GM12878 (cell line): ENCODE measurements at regions not wholly inside any gene's neighbourhood (a gene's known extent, or its start where the extent isn't known, plus 50 kb on each side); places are given as distances from the start of the nearest gene placed in this dataset.

Experiments
- ATAC-seq: fragments of 200-7000 bp; cut with Tn5 transposase; 3 replicates; pipeline ENCODE4 v1.9.1; 2020; ENCODE audit warnings: mild to moderate bottlenecking, moderate library complexity
- BruUV-seq: library from RNA; stranded (reverse); fragments of 400-500 nt; replicated peaks from 2 replicates; lab custom pipeline; 2021; lab: Mats Ljungman, UMichigan
- CTCF ChIA-PET: fragments of 300-600 bp; sonication (Branson Sonifier 250); formaldehyde crosslinking; extraction: SDS; loops from one replicate; lab custom pipeline; 2021; ENCODE audit warnings: inconsistent platforms; lab: Yijun Ruan, JAX
- POLR2A ChIA-PET: fragments of 350-600 bp; formaldehyde crosslinking; extraction: SDS; loops from one replicate; lab custom pipeline; 2021; ENCODE audit warnings: inconsistent platforms; lab: Charles Lee
- RAD21 ChIA-PET: fragments of 300-600 bp; sonication (Branson Sonifier 250); formaldehyde crosslinking; loops from one replicate; lab custom pipeline; 2023; ENCODE audit warnings: antibody characterized with exemption; ENCODE audit not compliant: unreplicated experiment; lab: Charles Lee
- SMC1A ChIA-PET: fragments of 300-600 bp; sonication (Branson Sonifier 250); formaldehyde crosslinking; loops from one replicate; lab custom pipeline; 2023; ENCODE audit not compliant: unreplicated experiment, uncharacterized antibody; lab: Charles Lee
- DNase-seq: peaks from one replicate; pipeline ENCODE4 v3.0.0-alpha.2; 2011; ENCODE audit warnings: low read depth, low spot score
- FAIRE-seq: peaks from 3 replicates; lab custom pipeline; 2011; peaks lifted over from hg19 to GRCh38; lab: Jason Lieb, UNC
- H2AFZ ChIP-seq: 2 replicates; pipeline ENCODE4 v1.6.0; 2011; ENCODE audit warnings: low read depth, low read length, control low read depth; ENCODE audit not compliant: control insufficient read depth
- H3K27ac ChIP-seq: 2 replicates; pipeline ENCODE4 v1.5.1; 2011; ENCODE audit warnings: control low read depth; ENCODE audit not compliant: control insufficient read depth, insufficient read depth
- H3K27me3 ChIP-seq, 2 experiments: replicated peaks in 1 of 2; 2 replicates each; pipeline versions ENCODE4 v1.6.0 to v1.6.1; 2011; ENCODE audit warnings: low read length in 1 of 2; ENCODE audit not compliant: control insufficient read depth in 2 of 2, insufficient read depth in 2 of 2
- H3K36me3 ChIP-seq, 2 experiments: 2 replicates each; pipeline ENCODE4 v1.5.1; 2011; ENCODE audit warnings: low read length in 1 of 2; ENCODE audit not compliant: control insufficient read depth in 2 of 2, insufficient read depth in 2 of 2
- H3K4me1 ChIP-seq: 2 replicates; pipeline ENCODE4 v1.6.1; 2011; ENCODE audit warnings: mild to moderate bottlenecking, low read length, moderate library complexity, mixed read lengths; ENCODE audit not compliant: control insufficient read depth, insufficient read depth
- H3K4me2 ChIP-seq: 2 replicates; pipeline ENCODE4 v1.6.0; 2011; ENCODE audit warnings: control low read depth; ENCODE audit not compliant: control insufficient read depth, insufficient read depth
- H3K4me3 ChIP-seq: fragments of 200-600 bp; sonication (generic); 2 replicates; pipeline ENCODE4 v1.5.1; 2016
- H3K79me2 ChIP-seq: 2 replicates; pipeline ENCODE4 v1.6.0; 2011; ENCODE audit warnings: low read length; ENCODE audit not compliant: control insufficient read depth, insufficient read depth
- H3K9ac ChIP-seq: 2 replicates; pipeline ENCODE4 v1.8.0; 2011; ENCODE audit warnings: low read length, control low read depth, mixed read lengths; ENCODE audit not compliant: control insufficient read depth, insufficient read depth
- H3K9me3 ChIP-seq: replicated peaks from 3 replicates; pipeline ENCODE4 v1.5.1; 2011; ENCODE audit warnings: mild to moderate bottlenecking, low read length; ENCODE audit not compliant: control insufficient read depth, insufficient read depth
- H4K20me1 ChIP-seq: 2 replicates; pipeline ENCODE4 v1.6.0; 2011; ENCODE audit not compliant: control insufficient read depth, insufficient read depth
- BCL11A ChIP-seq: IDR thresholded peaks from 2 replicates; pipeline ENCODE4 v1.6.1; 2011; ENCODE audit warnings: low read depth, low read length
- CHD1 ChIP-seq: IDR thresholded peaks from 2 replicates; pipeline ENCODE4 v1.6.1; 2012; ENCODE audit warnings: low read depth, low read length, improper control_type of control experiment
- DPF2 ChIP-seq: fragments of 450-650 bp; IDR thresholded peaks from 2 replicates; pipeline ENCODE4 v1.6.1; 2017; ENCODE audit warnings: mild to moderate bottlenecking
- EED ChIP-seq: sonication (generic); IDR thresholded peaks from 2 replicates; pipeline ENCODE4 v1.6.1; 2016; ENCODE audit warnings: antibody characterized with exemption, low read depth
- JUND ChIP-seq: IDR thresholded peaks from 2 replicates; pipeline ENCODE4 v1.6.1; 2012; ENCODE audit warnings: low read depth, mild to moderate bottlenecking, low read length, improper control_type of control experiment, moderate library complexity
- NFYA ChIP-seq: IDR thresholded peaks from 2 replicates; pipeline ENCODE4 v1.6.1; 2011; ENCODE audit warnings: low read depth, mild to moderate bottlenecking, low read length, improper control_type of control experiment, borderline replicate concordance
- NR2C1 ChIP-seq: fragments of 450-650 bp; IDR thresholded peaks from 2 replicates; pipeline ENCODE4 v1.6.1; 2017; ENCODE audit warnings: antibody characterized with exemption, mild to moderate bottlenecking, moderate library complexity
- POLR2A ChIP-seq: IDR thresholded peaks from 2 replicates; pipeline ENCODE4 v1.6.1; 2011; ENCODE audit warnings: low read depth, mild to moderate bottlenecking, low read length
- POU2F2 ChIP-seq: IDR thresholded peaks from 3 replicates; pipeline ENCODE4 v1.6.1; 2011; ENCODE audit warnings: low read depth, mild to moderate bottlenecking, low read length, borderline replicate concordance
- SIX5 ChIP-seq: IDR thresholded peaks from 2 replicates; pipeline ENCODE4 v1.6.1; 2011; ENCODE audit warnings: mild to moderate bottlenecking, low read depth, low read length, moderate library complexity; ENCODE audit not compliant: severe bottlenecking
- TAF1 ChIP-seq: IDR thresholded peaks from 2 replicates; pipeline ENCODE4 v1.6.1; 2011; ENCODE audit warnings: mild to moderate bottlenecking, low read depth, low read length, borderline replicate concordance
- WRNIP1 ChIP-seq: IDR thresholded peaks from 2 replicates; pipeline ENCODE4 v1.6.1; 2011; ENCODE audit warnings: low read depth, low read length, improper control_type of control experiment, borderline replicate concordance
- ZBTB4 ChIP-seq: fragments of 450-650 bp; formaldehyde crosslinking; IDR thresholded peaks from 2 replicates; pipeline ENCODE4 v1.4.0; 2022; ENCODE audit warnings: mild to moderate bottlenecking, moderate library complexity
- ZNF217 ChIP-seq: fragments of 450-650 bp; IDR thresholded peaks from 2 replicates; pipeline ENCODE4 v1.6.1; 2017; ENCODE audit warnings: antibody characterized with exemption, mild to moderate bottlenecking
- WGBS: methylation state at CpG from one replicate; pipeline ENCODE4 v1.1.6; 2016; ENCODE audit warnings: low lambda C conversion rate; ENCODE audit not compliant: insufficient replicate concordance, insufficient coverage; ENCODE audit errors: missing lambda C conversion rate; 5-methylcytosine and 5-hydroxymethylcytosine counted together
- in situ Hi-C: fragments of 300-500 bp; cut with MboI; formaldehyde crosslinking; loops from 9 replicates; pipeline ENCODE4 v1.14.3; 2018; ENCODE audit warnings: mixed read lengths
- intact Hi-C: fragments of 100-400 bp; cut with micrococcal nuclease; formaldehyde crosslinking; loops from one replicate; pipeline ENCODE4 v1.14.2; 2022; ENCODE audit not compliant: unreplicated experiment
- TF ChIP-seq, protein P1 (sequence below): fragments of 450-650 bp; IDR thresholded peaks from 2 replicates; pipeline ENCODE4 v1.6.1; 2017; ENCODE audit warnings: low read depth, mild to moderate bottlenecking, moderate library complexity

GRCh38 chr22:47233316-47234243, 471.1 kb downstream of the TBC1D22A start:
- Histone ChIP-seq H4K20me1 (no peaks in the 10 kb centered on the region), H3K79me2 (no peaks in the 10 kb centered on the region), H3K9me3 (no peaks in the 10 kb centered on the region; the same call in 2 of the 3 replicates), H3K9ac (no peak overlapping the region), H3K4me2 (no peak overlapping the region), H3K36me3 (no peaks in the 10 kb centered on the region), H3K27me3 (no peaks in the 10 kb centered on the region), H3K4me1 (no peaks in the 10 kb centered on the region), H2AFZ (no peak overlapping the region), H3K27ac (no peak overlapping the region), H3K4me3 (no peak overlapping the region)
- DNase-seq: no peak
- ChIA-PET RAD21 (no interaction called here), SMC1A (no interaction called here), POLR2A (no interaction called here), CTCF (interaction anchor here (0.8 kb wide), 1 partner anchor 19 kb away, joined by 3 read pairs; no protein-coding TSS in a partner anchor)
- FAIRE-seq: no peak
- BruUV-seq: no TSS peak
- TF ChIP-seq SIX5 (no peak), BCL11A (no peak), ZNF217 (no peak), DPF2 (no peak), WRNIP1 (no peak), POLR2A (no peak), ZBTB4 (CRISPR knock-in tag) (no peak), JUND (no peak), NFYA (no peak), NR2C1 (no peak), TAF1 (no peak), EED (no peak), CHD1 (no peak), POU2F2 (no peak)
- TF ChIP-seq, protein P1, sequence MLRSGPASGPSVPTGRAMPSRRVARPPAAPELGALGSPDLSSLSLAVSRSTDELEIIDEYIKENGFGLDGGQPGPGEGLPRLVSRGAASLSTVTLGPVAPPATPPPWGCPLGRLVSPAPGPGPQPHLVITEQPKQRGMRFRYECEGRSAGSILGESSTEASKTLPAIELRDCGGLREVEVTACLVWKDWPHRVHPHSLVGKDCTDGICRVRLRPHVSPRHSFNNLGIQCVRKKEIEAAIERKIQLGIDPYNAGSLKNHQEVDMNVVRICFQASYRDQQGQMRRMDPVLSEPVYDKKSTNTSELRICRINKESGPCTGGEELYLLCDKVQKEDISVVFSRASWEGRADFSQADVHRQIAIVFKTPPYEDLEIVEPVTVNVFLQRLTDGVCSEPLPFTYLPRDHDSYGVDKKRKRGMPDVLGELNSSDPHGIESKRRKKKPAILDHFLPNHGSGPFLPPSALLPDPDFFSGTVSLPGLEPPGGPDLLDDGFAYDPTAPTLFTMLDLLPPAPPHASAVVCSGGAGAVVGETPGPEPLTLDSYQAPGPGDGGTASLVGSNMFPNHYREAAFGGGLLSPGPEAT: no peak
- in situ Hi-C loops: no loop called here
- intact Hi-C loops: no loop called here
- ATAC-seq: no peak
- 27% methylated on average over 9 of the region's 9 CpGs for WGBS
